IPS-20b (cell line): ENCODE measurements at regions not wholly inside any gene's neighbourhood (a gene's known extent, or its start where the extent isn't known, plus 50 kb on each side); places are given as distances from the start of the nearest gene placed in this dataset.

ENCODE experiments used
- H3K27ac ChIP-seq: one replicate; pipeline ENCODE4 v1.5.1; 2013; ENCODE audit warnings: low read length
- H3K27me3 ChIP-seq: 2 replicates; pipeline ENCODE4 v1.6.1; 2013; ENCODE audit warnings: mild to moderate bottlenecking, low read length, inconsistent platforms; ENCODE audit not compliant: insufficient read depth
- H3K36me3 ChIP-seq: 2 replicates; pipeline ENCODE4 v1.6.1; 2013; ENCODE audit warnings: low read depth, mild to moderate bottlenecking, inconsistent platforms, low read length, moderate library complexity; ENCODE audit not compliant: insufficient read depth
- H3K4me1 ChIP-seq: 2 replicates; pipeline ENCODE4 v1.6.1; 2013; ENCODE audit warnings: mild to moderate bottlenecking, control low read depth, inconsistent platforms, low read length, moderate library complexity; ENCODE audit not compliant: insufficient read depth
- H3K4me3 ChIP-seq: 2 replicates; pipeline ENCODE4 v1.5.1; 2013; ENCODE audit warnings: mild to moderate bottlenecking, low read length, inconsistent platforms
- H3K9ac ChIP-seq: 2 replicates; pipeline ENCODE4 v1.6.1; 2013; ENCODE audit warnings: low read depth, mild to moderate bottlenecking, inconsistent platforms, low read length, moderate library complexity
- H3K9me3 ChIP-seq: 2 replicates; pipeline ENCODE4 v1.6.1; 2013; ENCODE audit warnings: mild to moderate bottlenecking, low read depth, low read length, inconsistent platforms; ENCODE audit not compliant: insufficient read depth

DNA sequence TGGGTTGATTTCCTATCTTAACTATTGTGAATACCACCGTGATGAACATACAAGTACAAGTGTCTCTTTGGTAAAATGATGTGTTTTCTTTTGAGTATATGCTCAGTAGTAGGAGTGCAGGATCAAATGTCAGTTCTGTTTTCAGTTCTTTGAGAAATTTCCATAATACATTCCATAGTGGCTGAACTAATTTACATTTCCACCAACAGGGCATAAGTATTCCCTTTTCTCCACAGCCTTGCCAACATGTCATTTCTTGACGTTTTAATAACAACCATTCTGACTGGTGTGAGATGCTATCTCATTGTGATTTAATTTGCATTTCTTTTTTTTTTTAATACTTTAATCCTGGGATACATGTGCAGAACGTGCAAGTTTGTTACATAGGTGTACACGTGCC lies 268.8 kb downstream of the CENPW start:
- Histone ChIP-seq H3K4me1 (no peaks in the 10 kb centered on the region), H3K36me3 (no peaks in the 10 kb centered on the region), H3K9ac (no peak overlapping the region), H3K27me3 (no peaks in the 10 kb centered on the region), H3K27ac (no peak overlapping the region), H3K4me3 (no peak overlapping the region), H3K9me3 (no peaks in the 10 kb centered on the region; the same call in 1 of the 2 replicates)

GRCh38 chr6:126614642-126615504 lies 275.0 kb downstream of the CENPW start:
- H3K9ac ChIP-seq: no peak overlapping the region
- H3K4me1 ChIP-seq: no peaks in the 10 kb centered on the region; the same call in 1 of the 2 replicates
- H3K27me3 ChIP-seq: no peaks in the 10 kb centered on the region
- H3K27ac ChIP-seq: no peak overlapping the region
- H3K36me3 ChIP-seq: no peaks in the 10 kb centered on the region
- no peak overlapping the region for H3K4me3 ChIP-seq
- H3K9me3 ChIP-seq: no peaks in the 10 kb centered on the region; the same call in 1 of the 2 replicates

DNA sequence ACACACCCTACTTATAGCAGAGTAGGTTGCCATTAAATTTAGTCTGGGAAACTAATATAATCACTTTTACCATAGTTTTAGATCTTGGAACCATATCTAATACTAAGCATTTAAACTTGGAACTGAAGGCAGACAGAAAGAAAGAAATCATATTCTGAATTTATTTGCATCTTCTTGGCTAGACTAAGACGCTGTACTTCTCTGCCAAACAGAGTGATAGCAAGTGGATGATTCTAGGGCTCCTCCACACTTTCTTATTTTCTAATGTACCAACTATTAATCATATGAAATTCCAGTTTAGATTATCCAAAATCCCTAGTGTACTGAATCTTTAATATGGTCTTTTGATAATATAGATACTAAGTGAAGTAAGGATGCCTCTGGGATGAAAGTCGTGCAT lies 277.0 kb downstream of the CENPW start:
- Histone ChIP-seq H3K27ac (no peak overlapping the region), H3K4me1 (no peaks in the 10 kb centered on the region; the same call in 1 of the 2 replicates), H3K36me3 (no peaks in the 10 kb centered on the region), H3K27me3 (no peaks in the 10 kb centered on the region), H3K9ac (no peak overlapping the region), H3K9me3 (no peaks in the 10 kb centered on the region), H3K4me3 (no peak overlapping the region)

- H3K4me1 ChIP-seq: no peaks in the 10 kb centered on the region; the same call in 1 of the 2 replicates
- H3K27ac ChIP-seq: no peak overlapping the region
- H3K36me3 ChIP-seq: no peaks in the 10 kb centered on the region
- no peak overlapping the region for H3K4me3 ChIP-seq
- H3K27me3 ChIP-seq: no peaks in the 10 kb centered on the region
- no peak overlapping the region for H3K9ac ChIP-seq
- no peaks in the 10 kb centered on the region for H3K9me3 ChIP-seq
These were observed 278.9 kb downstream of the CENPW start for GRCh38 chr6:126618639-126619343.

GRCh38 chr6:126620719-126621118 lies 280.8 kb downstream of the CENPW start:
- no peak overlapping the region for H3K27ac ChIP-seq
- H3K27me3 ChIP-seq: no peaks in the 10 kb centered on the region
- no peak overlapping the region for H3K9ac ChIP-seq
- no peaks in the 10 kb centered on the region for H3K4me1 ChIP-seq
- no peak overlapping the region for H3K4me3 ChIP-seq
- no peaks in the 10 kb centered on the region for H3K36me3 ChIP-seq
- H3K9me3 ChIP-seq: no peaks in the 10 kb centered on the region

- Histone ChIP-seq H3K9ac (no peak overlapping the region), H3K4me3 (no peak overlapping the region), H3K9me3 (no peaks in the 10 kb centered on the region), H3K36me3 (no peaks in the 10 kb centered on the region), H3K4me1 (no peaks in the 10 kb centered on the region), H3K27ac (no peak overlapping the region), H3K27me3 (no peaks in the 10 kb centered on the region)
These were observed 285.1 kb downstream of the CENPW start for GRCh38 chr6:126625019-126625418.

DNA sequence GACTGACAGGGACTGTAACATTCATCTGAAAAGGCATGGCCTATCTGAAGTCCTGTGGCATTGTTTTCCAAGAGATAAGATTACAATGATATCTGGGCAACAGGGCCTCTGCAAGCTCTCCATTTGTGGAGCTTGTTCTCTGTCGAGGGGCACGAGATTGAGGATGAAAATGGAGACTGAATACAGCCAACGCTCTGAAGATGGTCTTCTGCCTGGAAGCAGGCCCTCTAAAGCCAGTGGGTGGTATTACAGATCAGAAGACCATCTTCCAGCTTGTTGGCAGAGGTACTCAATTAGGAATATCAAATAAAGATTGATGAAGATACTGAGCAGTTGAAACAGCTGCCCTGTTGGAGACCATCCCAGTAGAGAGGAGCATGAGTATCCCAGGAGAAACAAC lies 288.2 kb downstream of the CENPW start:
- peaks cover under 1% of the 10 kb centered on the region for H3K4me1 ChIP-seq
- H3K36me3 ChIP-seq: no peaks in the 10 kb centered on the region
- no peak overlapping the region for H3K27ac ChIP-seq
- H3K9me3 ChIP-seq: no peaks in the 10 kb centered on the region
- H3K9ac ChIP-seq: no peak overlapping the region
- H3K27me3 ChIP-seq: no peaks in the 10 kb centered on the region
- H3K4me3 ChIP-seq: no peak overlapping the region

- no peak overlapping the region for H3K4me3 ChIP-seq
- H3K36me3 ChIP-seq: no peaks in the 10 kb centered on the region
- peaks cover 3% of the 10 kb centered on the region for H3K4me1 ChIP-seq
- H3K27me3 ChIP-seq: no peaks in the 10 kb centered on the region
- no peak overlapping the region for H3K27ac ChIP-seq
- no peaks in the 10 kb centered on the region for H3K9me3 ChIP-seq
- H3K9ac ChIP-seq: no peak overlapping the region
These were observed 291.4 kb downstream of the CENPW start for GRCh38 chr6:126631363-126631762.

- Histone ChIP-seq H3K36me3 (no peaks in the 10 kb centered on the region), H3K9me3 (no peaks in the 10 kb centered on the region), H3K27me3 (no peaks in the 10 kb centered on the region), H3K27ac (no peak overlapping the region), H3K4me3 (no peak overlapping the region), H3K4me1 (peaks cover 3% of the 10 kb centered on the region), H3K9ac (no peak overlapping the region)
These were observed 292.4 kb downstream of the CENPW start for GRCh38 chr6:126632271-126632670.

- H3K36me3 ChIP-seq: no peaks in the 10 kb centered on the region
- H3K9ac ChIP-seq: no peak overlapping the region
- H3K27ac ChIP-seq: no peak overlapping the region
These were observed 293.5 kb downstream of the CENPW start for GRCh38 chr6:126633373-126633772.

DNA sequence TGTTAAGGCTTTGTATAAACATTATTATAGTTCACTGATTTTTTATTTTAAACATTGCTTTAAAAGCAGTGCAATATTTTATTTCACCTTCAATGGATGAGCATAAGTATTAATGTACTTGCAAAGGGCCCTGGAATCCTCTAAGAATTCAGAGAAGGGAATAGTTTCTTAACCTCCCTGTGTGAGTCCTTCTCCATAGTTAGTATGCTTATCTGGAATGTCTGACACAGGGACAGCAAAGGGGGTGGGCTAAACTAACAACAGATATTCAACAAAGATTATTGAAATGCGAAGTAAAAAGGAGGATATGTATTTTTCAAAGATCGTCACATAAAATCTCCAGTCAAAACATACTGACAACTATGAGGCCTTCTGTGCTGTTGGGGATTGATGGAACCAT lies 300.4 kb downstream of the CENPW start:
- H3K9ac ChIP-seq: no peak overlapping the region
- no peaks in the 10 kb centered on the region for H3K9me3 ChIP-seq
- H3K36me3 ChIP-seq: no peaks in the 10 kb centered on the region
- H3K27me3 ChIP-seq: no peaks in the 10 kb centered on the region
- H3K4me3 ChIP-seq: no peak overlapping the region
- peaks cover 5% of the 10 kb centered on the region; the same call in 1 of the 2 replicates for H3K4me1 ChIP-seq
- H3K27ac ChIP-seq: no peak overlapping the region

More at GRCh38 chr6:126633373-126633772, 293.5 kb downstream of the CENPW start:
- no peak overlapping the region for H3K4me3 ChIP-seq
- no peaks in the 10 kb centered on the region for H3K27me3 ChIP-seq
- no peaks in the 10 kb centered on the region for H3K9me3 ChIP-seq
- peaks cover 3% of the 10 kb centered on the region for H3K4me1 ChIP-seq

GRCh38 chr6:126640921-126641320 lies 301.0 kb downstream of the CENPW start:
- Histone ChIP-seq H3K27me3 (no peaks in the 10 kb centered on the region), H3K36me3 (no peaks in the 10 kb centered on the region), H3K27ac (no peak overlapping the region), H3K4me1 (peaks cover 5% of the 10 kb centered on the region; the same call in 1 of the 2 replicates), H3K9me3 (no peaks in the 10 kb centered on the region), H3K9ac (no peak overlapping the region), H3K4me3 (no peak overlapping the region)
